IMR-90 (cell line): ENCODE measurements at regions not wholly inside any gene's neighbourhood (a gene's known extent, or its start where the extent isn't known, plus 50 kb on each side); places are given as distances from the start of the nearest gene placed in this dataset.

Source experiments
- ATAC-seq: fragments of 200-7000 bp; cut with Tn5 transposase; 2 replicates; pipeline ENCODE4 v1.9.1; 2020; ENCODE audit warnings: low read depth, mild to moderate bottlenecking, moderate library complexity
- BruUV-seq: library from RNA; stranded (reverse); fragments of 400-500 nt; replicated peaks from 2 replicates; lab custom pipeline; 2021; lab: Mats Ljungman, UMichigan
- CTCF ChIA-PET: fragments of 300-600 bp; formaldehyde crosslinking; extraction: SDS; loops from one replicate; lab custom pipeline; 2021; ENCODE audit warnings: antibody characterized with exemption; lab: Yijun Ruan, JAX
- POLR2A ChIA-PET: fragments of 300-600 bp; sonication (Branson Sonifier 250); formaldehyde crosslinking; loops from one replicate; lab custom pipeline; 2022; ENCODE audit warnings: antibody characterized with exemption; ENCODE audit not compliant: unreplicated experiment; lab: Charles Lee
- DNase-seq: peaks from one replicate; pipeline ENCODE4 v3.0.0; 2013
- H2AFZ ChIP-seq: replicated peaks from 2 replicates; pipeline ENCODE3; 2013; ENCODE audit warnings: low read length, mild to moderate bottlenecking; ENCODE audit not compliant: poor library complexity
- H2AK5ac ChIP-seq: 2 replicates; pipeline ENCODE4 v1.6.1; 2013; ENCODE audit warnings: low read depth, low read length, inconsistent platforms
- H2AK9ac ChIP-seq: replicated peaks from 2 replicates; pipeline ENCODE3; 2013; ENCODE audit warnings: mild to moderate bottlenecking, low read depth, low read length, moderate library complexity; ENCODE audit not compliant: poor library complexity
- H2BK120ac ChIP-seq: 2 replicates; pipeline ENCODE4 v1.6.1; 2013; ENCODE audit warnings: low read depth, low read length, inconsistent platforms
- H2BK15ac ChIP-seq: 3 replicates; pipeline ENCODE4 v1.6.1; 2013; ENCODE audit warnings: low read depth, low read length, inconsistent platforms
- H2BK20ac ChIP-seq: 2 replicates; pipeline ENCODE4 v1.6.1; 2013; ENCODE audit warnings: low read depth, mild to moderate bottlenecking, inconsistent platforms, low read length, moderate library complexity
- H2BK5ac ChIP-seq: 2 replicates; pipeline ENCODE4 v1.6.1; 2013; ENCODE audit warnings: mild to moderate bottlenecking, low read depth, low read length, inconsistent platforms; ENCODE audit not compliant: poor library complexity, severe bottlenecking
- H3K14ac ChIP-seq: replicated peaks from 2 replicates; pipeline ENCODE4 v1.6.1; 2013; ENCODE audit warnings: low read depth, low read length, inconsistent platforms
- H3K18ac ChIP-seq: 2 replicates; pipeline ENCODE4 v1.6.1; 2013; ENCODE audit warnings: low read depth, low read length, control low read depth
- H3K23ac ChIP-seq: 2 replicates; pipeline ENCODE4 v1.6.1; 2013; ENCODE audit warnings: low read depth, low read length, inconsistent platforms
- H3K27ac ChIP-seq: 2 replicates; pipeline ENCODE4 v1.5.1; 2013; ENCODE audit warnings: mild to moderate bottlenecking, control low read depth, low read length; ENCODE audit not compliant: insufficient read depth
- H3K27me3 ChIP-seq: 2 replicates; pipeline ENCODE4 v1.6.1; 2013; ENCODE audit warnings: low read length; ENCODE audit not compliant: control insufficient read depth, insufficient read depth
- H3K36me3 ChIP-seq: 2 replicates; pipeline ENCODE4 v1.6.1; 2013; ENCODE audit warnings: low read length, mixed read lengths; ENCODE audit not compliant: control insufficient read depth, insufficient read depth
- H3K4ac ChIP-seq: 2 replicates; pipeline ENCODE4 v1.6.1; 2013; ENCODE audit warnings: low read depth, low read length, inconsistent platforms
- H3K4me1 ChIP-seq: 2 replicates; pipeline ENCODE4 v1.6.1; 2013; ENCODE audit warnings: low read length, mixed read lengths; ENCODE audit not compliant: control insufficient read depth, insufficient read depth
- H3K4me2 ChIP-seq: 2 replicates; pipeline ENCODE4 v1.6.1; 2013; ENCODE audit warnings: low read depth, mild to moderate bottlenecking, control low read depth, low read length, moderate library complexity
- H3K4me3 ChIP-seq: 2 replicates; pipeline ENCODE4 v1.5.1; 2013; ENCODE audit warnings: low read depth, mild to moderate bottlenecking, control low read depth, low read length, moderate library complexity; ENCODE audit not compliant: insufficient read depth
- H3K56ac ChIP-seq: 2 replicates; pipeline ENCODE4 v1.6.1; 2013; ENCODE audit warnings: low read length, inconsistent platforms; ENCODE audit not compliant: insufficient read depth; ENCODE audit errors: extremely low read depth
- H3K79me1 ChIP-seq, 2 experiments: 2 replicates each; pipeline ENCODE4 v1.6.1; 2013; ENCODE audit warnings: low read length in 2 of 2, inconsistent platforms in 1 of 2, low read depth in 1 of 2
- H3K9ac ChIP-seq: 2 replicates; pipeline ENCODE4 v1.6.1; 2013; ENCODE audit warnings: low read depth, low read length, control low read depth
- H3K9me1 ChIP-seq: 2 replicates; pipeline ENCODE4 v1.6.1; 2013; ENCODE audit warnings: low read length, inconsistent platforms; ENCODE audit not compliant: insufficient read depth
- H3K9me3 ChIP-seq: 2 replicates; pipeline ENCODE4 v1.6.1; 2013; ENCODE audit warnings: low read length; ENCODE audit not compliant: control insufficient read depth, insufficient read depth
- H4K20me1 ChIP-seq: 2 replicates; pipeline ENCODE4 v1.6.1; 2013; ENCODE audit warnings: low read length, inconsistent platforms; ENCODE audit not compliant: insufficient read depth
- H4K5ac ChIP-seq: 2 replicates; pipeline ENCODE4 v1.6.1; 2013; ENCODE audit warnings: mild to moderate bottlenecking, low read depth, low read length, control low read depth
- H4K8ac ChIP-seq, 2 experiments: 2 replicates each; pipeline ENCODE4 v1.6.1; 2013; ENCODE audit warnings: low read depth in 2 of 2, low read length in 2 of 2, control low read depth in 1 of 2, inconsistent platforms in 1 of 2
- H4K91ac ChIP-seq: 2 replicates; pipeline ENCODE4 v1.6.1; 2013; ENCODE audit warnings: low read depth, low read length, inconsistent platforms; ENCODE audit not compliant: insufficient read depth
- MXI1 ChIP-seq: IDR thresholded peaks from 2 replicates; pipeline ENCODE4 v1.6.1; 2012; ENCODE audit warnings: low read depth, mild to moderate bottlenecking, low read length, moderate library complexity, borderline replicate concordance
- WGBS, 2 experiments: methylation state at CpG; one replicate each; pipeline versions ENCODE4 v1.1.5 to v1.1.7; 2013; ENCODE audit warnings: missing lambda C conversion rate in 2 of 2; ENCODE audit not compliant: insufficient read length in 1 of 2; ENCODE audit errors: extremely low coverage in 2 of 2; 5-methylcytosine and 5-hydroxymethylcytosine counted together
- dilution Hi-C: fragments of 300-500 bp; cut with HindIII; formaldehyde crosslinking; loops from one replicate; pipeline ENCODE4 v1.14.3; 2018; ENCODE audit warnings: low sequenced_read_pairs; ENCODE audit not compliant: unreplicated experiment
- in situ Hi-C: fragments of 300-500 bp; cut with MboI; formaldehyde crosslinking; loops from 3 replicates; pipeline ENCODE4 v1.14.3; 2019; ENCODE audit warnings: low sequenced_read_pairs, inconsistent platforms, mixed read lengths
- intact Hi-C: fragments of 100-400 bp; cut with micrococcal nuclease; formaldehyde crosslinking; loops from 2 replicates; pipeline ENCODE4 v1.10.0; 2022

DNA sequence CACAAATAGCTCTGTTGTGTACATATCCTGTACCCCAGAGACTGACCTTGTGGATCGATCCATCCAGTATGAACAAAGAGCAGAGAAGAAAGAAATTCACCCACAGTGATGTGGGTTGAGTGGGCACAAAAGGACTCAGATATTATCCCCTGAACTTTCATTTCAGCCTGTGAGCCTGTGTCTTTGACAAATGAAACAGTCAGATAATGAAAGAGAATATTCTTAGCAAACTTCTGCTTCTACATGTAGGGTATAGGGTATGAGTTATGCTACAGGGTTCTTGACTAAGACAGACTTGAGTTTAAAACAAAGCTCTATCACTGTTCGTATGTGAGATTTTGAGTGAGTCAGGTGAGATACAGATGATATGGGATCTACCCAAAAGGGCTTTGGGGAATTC is 359.7 kb downstream of the MAFB start:
- no CpG with 5 or more reads among the region's 2 CpGs for WGBS, 2 experiments
- no peak overlapping the region for H2BK15ac ChIP-seq

More for the DNA sequence above, 359.7 kb downstream of the MAFB start:
- Histone ChIP-seq H2BK5ac (no peak overlapping the region), H4K5ac (no peak overlapping the region), H3K79me1 (no peaks in the 10 kb centered on the region), H3K36me3 (no peaks in the 10 kb centered on the region), H3K4me1 (no peaks in the 10 kb centered on the region), H2AK9ac (no peak overlapping the region), H3K9me1 (no peaks in the 10 kb centered on the region), H3K56ac (no peak overlapping the region), H2AFZ (no peak overlapping the region), H3K23ac (no peak overlapping the region), H4K8ac (no peak overlapping the region), H3K14ac (no peak overlapping the region), H3K18ac (no peak overlapping the region), H4K20me1 (no peaks in the 10 kb centered on the region), H3K4me3 (no peak overlapping the region), H3K27me3 (no peaks in the 10 kb centered on the region), H4K91ac (no peak overlapping the region), H3K9me3 (no peaks in the 10 kb centered on the region), H3K27ac (no peak overlapping the region), H3K9ac (no peak overlapping the region), H2BK120ac (no peak overlapping the region), H3K4ac (no peak overlapping the region), H3K4me2 (no peak overlapping the region), H2BK20ac (no peak overlapping the region), H2AK5ac (no peak overlapping the region)
- DNase-seq (no peak), ATAC-seq (no peak)
- intact Hi-C loops: no loop called here
- dilution Hi-C loops: no loop called here
- ChIA-PET CTCF (no interaction called here), POLR2A (no interaction called here)
- in situ Hi-C loops: no loop called here
- BruUV-seq: no TSS peak
- TF ChIP-seq MXI1: no peak
